Adipocyte (in vitro differentiated cells): ENCODE measurements at regions not wholly inside any gene's neighbourhood (a gene's known extent, or its start where the extent isn't known, plus 50 kb on each side); places are given as distances from the start of the nearest gene placed in this dataset.

ENCODE experiments used
- DNase-seq: peaks from one replicate; pipeline ENCODE4 v3.0.0-alpha.2; 2015; ENCODE audit warnings: low read depth
- H3K27me3 ChIP-seq: replicated peaks from 2 replicates; pipeline ENCODE4 v1.7.0; 2013; ENCODE audit warnings: mild to moderate bottlenecking, low read length, moderate library complexity; ENCODE audit not compliant: control insufficient read depth, insufficient read depth
- H3K36me3 ChIP-seq: 2 replicates; pipeline ENCODE4 v1.7.0; 2013; ENCODE audit warnings: low read length, mild to moderate bottlenecking, moderate library complexity; ENCODE audit not compliant: control insufficient read depth, insufficient read depth, severe bottlenecking
- H3K4me1 ChIP-seq: 2 replicates; pipeline ENCODE4 v1.7.0; 2013; ENCODE audit warnings: mild to moderate bottlenecking, low read length, moderate library complexity; ENCODE audit not compliant: control insufficient read depth, insufficient read depth
- H3K4me3 ChIP-seq: 2 replicates; pipeline ENCODE4 v1.7.0; 2013; ENCODE audit warnings: mild to moderate bottlenecking, low read length, moderate library complexity
- H3K9ac ChIP-seq: 2 replicates; pipeline ENCODE4 v1.7.0; 2013; ENCODE audit warnings: mild to moderate bottlenecking, low read length, moderate library complexity
- H3K9me3 ChIP-seq: 2 replicates; pipeline ENCODE4 v1.7.0; 2013; ENCODE audit warnings: mild to moderate bottlenecking, low read length, moderate library complexity; ENCODE audit not compliant: control insufficient read depth

- H3K9me3 ChIP-seq, result no peaks in the 10 kb centered on the region
- H3K9ac ChIP-seq, result no peak overlapping the region
- no peak overlapping the region for H3K4me3 ChIP-seq
- no peak for DNase-seq
- H3K4me1 ChIP-seq, result no peaks in the 10 kb centered on the region
- no peaks in the 10 kb centered on the region for H3K27me3 ChIP-seq
- no peaks in the 10 kb centered on the region for H3K36me3 ChIP-seq
Observed at GRCh38 chr7:41219276-41219675, 483.6 kb downstream of the INHBA start.

- no peak for DNase-seq
- Histone ChIP-seq H3K27me3 (no peaks in the 10 kb centered on the region), H3K4me3 (no peak overlapping the region), H3K9me3 (no peaks in the 10 kb centered on the region), H3K4me1 (no peaks in the 10 kb centered on the region), H3K9ac (no peak overlapping the region), H3K36me3 (no peaks in the 10 kb centered on the region)
Observed at GRCh38 chr7:41217306-41217705, 485.6 kb downstream of the INHBA start.

GRCh38 chr7:41207141-41207540 is 495.7 kb downstream of the INHBA start:
- Histone ChIP-seq H3K4me3 (no peak overlapping the region), H3K4me1 (no peaks in the 10 kb centered on the region), H3K27me3 (no peaks in the 10 kb centered on the region), H3K36me3 (no peaks in the 10 kb centered on the region), H3K9ac (no peak overlapping the region), H3K9me3 (no peaks in the 10 kb centered on the region)
- DNase-seq, result no peak

- H3K27me3 ChIP-seq, result no peaks in the 10 kb centered on the region
- H3K4me3 ChIP-seq, result no peak overlapping the region
- H3K9ac ChIP-seq, result no peak overlapping the region
- no peak for DNase-seq
- H3K36me3 ChIP-seq, result no peaks in the 10 kb centered on the region
- no peaks in the 10 kb centered on the region for H3K9me3 ChIP-seq
- no peaks in the 10 kb centered on the region for H3K4me1 ChIP-seq
Observed at GRCh38 chr7:41206267-41206666, 496.6 kb downstream of the INHBA start.

GRCh38 chr7:41205600-41205999 is 497.3 kb downstream of the INHBA start:
- Histone ChIP-seq H3K36me3 (no peaks in the 10 kb centered on the region), H3K4me1 (no peaks in the 10 kb centered on the region), H3K9me3 (no peaks in the 10 kb centered on the region), H3K9ac (no peak overlapping the region), H3K4me3 (no peak overlapping the region), H3K27me3 (no peaks in the 10 kb centered on the region)
- no peak for DNase-seq

- H3K27me3 ChIP-seq, result no peaks in the 10 kb centered on the region
- H3K36me3 ChIP-seq, result no peaks in the 10 kb centered on the region
- H3K4me3 ChIP-seq, result no peak overlapping the region
- no peak for DNase-seq
- no peaks in the 10 kb centered on the region for H3K4me1 ChIP-seq
- no peak overlapping the region for H3K9ac ChIP-seq
- no peaks in the 10 kb centered on the region for H3K9me3 ChIP-seq
Observed at GRCh38 chr7:41203542-41203941, 499.3 kb downstream of the INHBA start.

- Histone ChIP-seq H3K4me3 (no peak overlapping the region), H3K9ac (no peak overlapping the region), H3K4me1 (no peaks in the 10 kb centered on the region), H3K27me3 (no peaks in the 10 kb centered on the region), H3K9me3 (no peaks in the 10 kb centered on the region), H3K36me3 (no peaks in the 10 kb centered on the region)
- no peak for DNase-seq
Observed at GRCh38 chr7:41201021-41201420, 501.9 kb downstream of the INHBA start.

GRCh38 chr7:41199136-41199535 is 503.8 kb downstream of the INHBA start:
- Histone ChIP-seq H3K4me3 (no peak overlapping the region), H3K9me3 (no peaks in the 10 kb centered on the region), H3K36me3 (no peaks in the 10 kb centered on the region), H3K27me3 (no peaks in the 10 kb centered on the region), H3K4me1 (no peaks in the 10 kb centered on the region), H3K9ac (no peak overlapping the region)
- no peak for DNase-seq

- Histone ChIP-seq H3K27me3 (no peaks in the 10 kb centered on the region), H3K4me3 (no peak overlapping the region), H3K9me3 (no peaks in the 10 kb centered on the region), H3K36me3 (no peaks in the 10 kb centered on the region), H3K4me1 (no peaks in the 10 kb centered on the region), H3K9ac (no peak overlapping the region)
- DNase-seq, result no peak
Observed at GRCh38 chr7:41198502-41198901, 504.4 kb downstream of the INHBA start.

- no peaks in the 10 kb centered on the region for H3K36me3 ChIP-seq
- H3K4me3 ChIP-seq, result no peak overlapping the region
- H3K4me1 ChIP-seq, result no peaks in the 10 kb centered on the region
Observed at GRCh38 chr7:41197769-41198168, 505.1 kb downstream of the INHBA start.

GRCh38 chr7:41193738-41194282 is 509.1 kb downstream of the INHBA start:
- Histone ChIP-seq H3K4me1 (peaks cover 13% of the 10 kb centered on the region), H3K36me3 (no peaks in the 10 kb centered on the region), H3K9ac (no peak overlapping the region), H3K4me3 (no peak overlapping the region), H3K9me3 (no peaks in the 10 kb centered on the region), H3K27me3 (no peaks in the 10 kb centered on the region)
- no peak for DNase-seq

More at GRCh38 chr7:41197769-41198168, 505.1 kb downstream of the INHBA start:
- H3K27me3 ChIP-seq, result no peaks in the 10 kb centered on the region
- DNase-seq, result no peak
- no peak overlapping the region for H3K9ac ChIP-seq
- no peaks in the 10 kb centered on the region for H3K9me3 ChIP-seq

- Histone ChIP-seq H3K27me3 (no peaks in the 10 kb centered on the region), H3K4me3 (no peak overlapping the region), H3K36me3 (no peaks in the 10 kb centered on the region), H3K9ac (no peak overlapping the region), H3K4me1 (peaks cover 20% of the 10 kb centered on the region), H3K9me3 (no peaks in the 10 kb centered on the region)
- DNase-seq, result no peak
Observed at GRCh38 chr7:41190581-41190980, 512.3 kb downstream of the INHBA start.
